Astrocyte (in vitro differentiated cells and primary cell): ENCODE measurements at regions not wholly inside any gene's neighbourhood (a gene's known extent, or its start where the extent isn't known, plus 50 kb on each side); places are given as distances from the start of the nearest gene placed in this dataset.
A peak's percentile ranks its signal among the peaks of the same experiment; 100 is the strongest.
"Not testable (repeated sequence)": the region's sequence is repeated elsewhere in the genome, so short reads cannot be mapped to it uniquely, and the experiment has no call there.

ENCODE experiments used
- DNase-seq: peaks from one replicate; pipeline ENCODE4 v3.0.0-alpha.2; 2010; ENCODE audit warnings: low read depth
- FAIRE-seq: peaks from 2 replicates; lab custom pipeline; 2011; peaks lifted over from hg19 to GRCh38; lab: Jason Lieb, UNC
- H2AFZ ChIP-seq: 2 replicates; pipeline ENCODE4 v1.6.0; 2012; ENCODE audit warnings: low read depth, low read length, inconsistent platforms
- H3K27ac ChIP-seq: 2 replicates; pipeline ENCODE4 v1.5.1; 2011; ENCODE audit warnings: low read depth, low read length, inconsistent platforms
- H3K27me3 ChIP-seq: 2 replicates; pipeline ENCODE4 v1.6.0; 2011; ENCODE audit warnings: low read length, inconsistent platforms; ENCODE audit not compliant: insufficient read depth
- H3K36me3 ChIP-seq: 2 replicates; pipeline ENCODE4 v1.5.1; 2011; ENCODE audit warnings: low read length, inconsistent platforms; ENCODE audit not compliant: insufficient read depth
- H3K4me1 ChIP-seq: 2 replicates; pipeline ENCODE4 v1.5.1; 2011; ENCODE audit warnings: low read length, inconsistent platforms; ENCODE audit not compliant: insufficient read depth
- H3K4me2 ChIP-seq: 2 replicates; pipeline ENCODE4 v1.6.0; 2012; ENCODE audit warnings: low read length, inconsistent platforms
- H3K4me3 ChIP-seq: 2 replicates; pipeline ENCODE4 v1.5.1; 2011; ENCODE audit warnings: low read depth, mild to moderate bottlenecking, low read length, inconsistent platforms; ENCODE audit not compliant: insufficient read depth
- H3K79me2 ChIP-seq: 2 replicates; pipeline ENCODE4 v1.6.0; 2012; ENCODE audit warnings: mild to moderate bottlenecking, low read length, inconsistent platforms; ENCODE audit not compliant: insufficient read depth
- H3K9ac ChIP-seq: 2 replicates; pipeline ENCODE4 v1.6.0; 2012; ENCODE audit warnings: mild to moderate bottlenecking, low read length, inconsistent platforms
- H3K9me3 ChIP-seq: 2 replicates; pipeline ENCODE4 v1.5.1; 2012; ENCODE audit warnings: low read depth, mild to moderate bottlenecking, low read length, inconsistent platforms; ENCODE audit not compliant: insufficient read depth
- H4K20me1 ChIP-seq: 2 replicates; pipeline ENCODE4 v1.6.0; 2012; ENCODE audit warnings: low read length, inconsistent platforms; ENCODE audit not compliant: insufficient read depth
- H3K27ac Mint-ChIP-seq: one replicate; pipeline ENCODE4 v1.8.0; 2021; ENCODE audit warnings: mild to moderate bottlenecking, mixed read lengths; ENCODE audit not compliant: unreplicated experiment
- H3K27me3 Mint-ChIP-seq: one replicate; pipeline ENCODE4 v1.8.0; 2021; ENCODE audit warnings: low read depth, mixed read lengths; ENCODE audit not compliant: unreplicated experiment
- H3K36me3 Mint-ChIP-seq: one replicate; pipeline ENCODE4 v1.8.0; 2021; ENCODE audit warnings: low read depth, mixed read lengths; ENCODE audit not compliant: unreplicated experiment
- H3K4me1 Mint-ChIP-seq: one replicate; pipeline ENCODE4 v1.8.0; 2021; ENCODE audit warnings: low read depth, mixed read lengths; ENCODE audit not compliant: unreplicated experiment
- H3K4me3 Mint-ChIP-seq: one replicate; pipeline ENCODE4 v1.8.0; 2021; ENCODE audit warnings: mild to moderate bottlenecking, moderate library complexity, mixed read lengths; ENCODE audit not compliant: unreplicated experiment
- H3K9me3 Mint-ChIP-seq: one replicate; pipeline ENCODE4 v1.8.0; 2021; ENCODE audit warnings: mild to moderate bottlenecking, mixed read lengths; ENCODE audit not compliant: unreplicated experiment
- CTCF ChIP-seq: IDR thresholded peaks from 2 replicates; pipeline ENCODE4 v1.5.1; 2011; ENCODE audit warnings: low read depth, mild to moderate bottlenecking, inconsistent platforms, low read length, moderate library complexity; ENCODE audit not compliant: insufficient read depth
- EZH2 ChIP-seq: IDR thresholded peaks from 2 replicates; pipeline ENCODE4 v1.6.1; 2012; ENCODE audit warnings: mild to moderate bottlenecking, low read length, inconsistent platforms; ENCODE audit not compliant: insufficient read depth

- Histone ChIP-seq H3K4me2 (peak overlapping the region; percentile 73), H3K27ac (peak overlapping the region; percentile 79)
- DNase-seq, result peak; percentile 95
These were observed 1007.2 kb upstream of the ALCAM start for GRCh38 chr3:104359546-104359945.

DNA sequence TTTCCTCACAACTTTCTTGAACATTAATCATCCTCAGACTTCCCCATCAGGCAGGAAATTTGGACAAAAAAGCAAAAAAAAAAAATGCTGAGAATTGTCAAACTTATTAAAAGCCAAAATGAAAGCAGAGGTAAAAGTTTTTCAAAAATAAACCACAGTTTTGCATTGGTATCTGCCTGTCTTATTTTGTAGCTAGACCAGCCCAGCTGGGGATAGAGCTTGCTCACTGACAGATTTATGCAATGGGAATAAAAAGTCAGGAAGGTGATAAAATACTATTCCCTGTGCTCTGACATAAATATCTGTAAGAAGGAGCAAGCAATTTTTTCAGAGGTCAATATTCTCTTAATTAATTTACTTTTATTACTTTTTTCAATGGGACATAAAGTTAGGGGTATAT, 1006.7 kb upstream of the ALCAM start:
- Histone ChIP-seq H3K4me3 (peak overlapping the region; percentile 17), H3K79me2 (no peaks in the 10 kb centered on the region), H3K4me2 (peak overlapping the region; percentile 73), H3K9ac (peak overlapping the region; percentile 19), H3K4me1 (peaks cover 9% of the 10 kb centered on the region), H3K9me3 (no peaks in the 10 kb centered on the region), H4K20me1 (no peaks in the 10 kb centered on the region), H3K36me3 (no peaks in the 10 kb centered on the region), H2AFZ (no peak overlapping the region), H3K27ac (peak overlapping the region; percentile 62), H3K27me3 (no peaks in the 10 kb centered on the region)
- H3K27ac Mint-ChIP-seq, result peak overlapping the region; percentile 65
- peaks cover 9% of the 10 kb centered on the region for H3K4me1 Mint-ChIP-seq
- no peak for TF ChIP-seq EZH2
- TF ChIP-seq CTCF, result no peak
- FAIRE-seq (no peak), DNase-seq (no peak)
- no peaks in the 10 kb centered on the region for H3K36me3 Mint-ChIP-seq
- no peaks in the 10 kb centered on the region for H3K9me3 Mint-ChIP-seq
- peak overlapping the region; percentile 29 for H3K4me3 Mint-ChIP-seq
- H3K27me3 Mint-ChIP-seq, result no peaks in the 10 kb centered on the region

More at GRCh38 chr3:104359546-104359945, 1007.2 kb upstream of the ALCAM start:
- Mint-ChIP-seq H3K27ac (peak overlapping the region; percentile 65), H3K4me1 (peaks cover 9% of the 10 kb centered on the region), H3K9me3 (no peaks in the 10 kb centered on the region), H3K36me3 (no peaks in the 10 kb centered on the region), H3K27me3 (no peaks in the 10 kb centered on the region), H3K4me3 (peak overlapping the region; percentile 29)
- peak; percentile 92 for FAIRE-seq
- TF ChIP-seq CTCF (no peak), EZH2 (no peak)
- Histone ChIP-seq H3K36me3 (no peaks in the 10 kb centered on the region), H3K4me3 (peak overlapping the region; percentile 17), H3K9ac (peak overlapping the region; percentile 19), H4K20me1 (no peaks in the 10 kb centered on the region), H3K4me1 (peaks cover 9% of the 10 kb centered on the region), H3K9me3 (no peaks in the 10 kb centered on the region), H2AFZ (no peak overlapping the region), H3K27me3 (no peaks in the 10 kb centered on the region), H3K79me2 (no peaks in the 10 kb centered on the region)

DNA sequence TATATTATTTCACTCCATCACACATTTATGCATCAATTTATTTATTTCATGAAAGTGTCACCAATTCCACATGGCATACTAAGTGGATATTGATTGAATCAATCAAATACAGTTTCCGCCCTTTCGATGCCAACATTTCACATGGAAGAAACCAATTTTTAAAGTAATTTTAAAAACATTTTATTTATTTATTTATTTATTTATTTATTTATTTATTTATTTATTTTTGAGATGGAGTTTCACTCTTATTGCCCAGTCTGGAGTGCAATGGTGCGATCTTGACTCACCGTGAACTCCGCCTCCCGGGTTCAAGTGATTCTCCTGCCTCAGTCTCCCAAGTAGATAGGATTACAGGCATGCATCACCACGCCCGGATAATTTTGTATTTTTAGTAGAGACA, 1005.0 kb upstream of the ALCAM start:
- H3K4me1 Mint-ChIP-seq, H3K4me3 Mint-ChIP-seq, H3K27ac Mint-ChIP-seq, H3K27me3 Mint-ChIP-seq, H3K9me3 ChIP-seq, H3K36me3 Mint-ChIP-seq, H3K4me1 ChIP-seq, FAIRE-seq, H3K9ac ChIP-seq, H3K4me3 ChIP-seq, H3K79me2 ChIP-seq, H3K36me3 ChIP-seq, H3K27me3 ChIP-seq, H4K20me1 ChIP-seq, H3K9me3 Mint-ChIP-seq, H3K4me2 ChIP-seq, H3K27ac ChIP-seq, DNase-seq, H2AFZ ChIP-seq: not testable (repeated sequence)
